Smooth muscle cell (in vitro differentiated cells): ENCODE measurements at regions not wholly inside any gene's neighbourhood (a gene's known extent, or its start where the extent isn't known, plus 50 kb on each side); places are given as distances from the start of the nearest gene placed in this dataset.

ENCODE experiments used
- DNase-seq: peaks from one replicate; lab custom pipeline; 2025; ENCODE audit not compliant: unreplicated experiment; lab: John Stamatoyannopoulos, UW
- H2AFZ ChIP-seq: fragments of 200-600 bp; sonication (generic); 2 replicates; pipeline ENCODE4 v1.6.0; 2016; ENCODE audit warnings: antibody characterized with exemption, low read depth, mild to moderate bottlenecking
- H3F3A ChIP-seq: fragments of 200-600 bp; sonication (generic); 2 replicates; pipeline ENCODE4 v1.6.0; 2017; ENCODE audit warnings: antibody characterized with exemption, low read depth
- H3K27ac ChIP-seq: fragments of 200-600 bp; sonication (generic); 2 replicates; pipeline ENCODE4 v1.5.1; 2016; ENCODE audit warnings: low read depth, mild to moderate bottlenecking
- H3K27me3 ChIP-seq: fragments of 200-600 bp; sonication (generic); 2 replicates; pipeline ENCODE4 v1.6.1; 2016; ENCODE audit warnings: low read depth, mild to moderate bottlenecking
- H3K36me3 ChIP-seq: fragments of 200-600 bp; sonication (generic); 2 replicates; pipeline ENCODE4 v1.5.1; 2016; ENCODE audit warnings: low read depth
- H3K4me1 ChIP-seq: fragments of 200-600 bp; sonication (generic); 2 replicates; pipeline ENCODE4 v1.5.1; 2016; ENCODE audit warnings: low read depth
- H3K4me2 ChIP-seq: fragments of 200-600 bp; sonication (generic); 2 replicates; pipeline ENCODE4 v1.6.0; 2016; ENCODE audit warnings: mild to moderate bottlenecking
- H3K4me3 ChIP-seq: fragments of 200-600 bp; sonication (generic); 2 replicates; pipeline ENCODE4 v1.5.1; 2016; ENCODE audit warnings: mild to moderate bottlenecking
- H3K79me2 ChIP-seq: fragments of 200-600 bp; sonication (generic); 2 replicates; pipeline ENCODE4 v1.6.0; 2016; ENCODE audit warnings: low read depth, mild to moderate bottlenecking
- H3K9ac ChIP-seq: fragments of 200-600 bp; sonication (generic); 2 replicates; pipeline ENCODE4 v1.6.0; 2016; ENCODE audit warnings: low read depth
- H3K9me3 ChIP-seq: fragments of 200-600 bp; sonication (generic); replicated peaks from 2 replicates; pipeline ENCODE4 v1.5.1; 2016; ENCODE audit warnings: low read depth
- H4K20me1 ChIP-seq: fragments of 200-600 bp; sonication (generic); 2 replicates; pipeline ENCODE4 v1.6.0; 2016; ENCODE audit warnings: low read depth
- WGBS: methylation state at CpG from one replicate; pipeline ENCODE4 v1.1.7; 2016; ENCODE audit warnings: low lambda C conversion rate; 5-methylcytosine and 5-hydroxymethylcytosine counted together
- TF ChIP-seq, protein P1 (sequence below): fragments of 200-600 bp; sonication (generic); IDR thresholded peaks from 2 replicates; pipeline ENCODE4 v1.5.1; 2017; ENCODE audit warnings: borderline replicate concordance, mild to moderate bottlenecking, antibody characterized with exemption; ENCODE audit not compliant: insufficient read depth, poor library complexity, severe bottlenecking

GRCh38 chr4:72911316-72911715 is 158.2 kb downstream of the COX18 start:
- TF ChIP-seq, protein P1, sequence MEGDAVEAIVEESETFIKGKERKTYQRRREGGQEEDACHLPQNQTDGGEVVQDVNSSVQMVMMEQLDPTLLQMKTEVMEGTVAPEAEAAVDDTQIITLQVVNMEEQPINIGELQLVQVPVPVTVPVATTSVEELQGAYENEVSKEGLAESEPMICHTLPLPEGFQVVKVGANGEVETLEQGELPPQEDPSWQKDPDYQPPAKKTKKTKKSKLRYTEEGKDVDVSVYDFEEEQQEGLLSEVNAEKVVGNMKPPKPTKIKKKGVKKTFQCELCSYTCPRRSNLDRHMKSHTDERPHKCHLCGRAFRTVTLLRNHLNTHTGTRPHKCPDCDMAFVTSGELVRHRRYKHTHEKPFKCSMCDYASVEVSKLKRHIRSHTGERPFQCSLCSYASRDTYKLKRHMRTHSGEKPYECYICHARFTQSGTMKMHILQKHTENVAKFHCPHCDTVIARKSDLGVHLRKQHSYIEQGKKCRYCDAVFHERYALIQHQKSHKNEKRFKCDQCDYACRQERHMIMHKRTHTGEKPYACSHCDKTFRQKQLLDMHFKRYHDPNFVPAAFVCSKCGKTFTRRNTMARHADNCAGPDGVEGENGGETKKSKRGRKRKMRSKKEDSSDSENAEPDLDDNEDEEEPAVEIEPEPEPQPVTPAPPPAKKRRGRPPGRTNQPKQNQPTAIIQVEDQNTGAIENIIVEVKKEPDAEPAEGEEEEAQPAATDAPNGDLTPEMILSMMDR: no peak
- no peaks in the 10 kb centered on the region for H4K20me1 ChIP-seq
- H3F3A ChIP-seq: no peaks in the 10 kb centered on the region
- WGBS: 77% methylated on average over 5 of the region's 5 CpGs
- H3K9me3 ChIP-seq: no peaks in the 10 kb centered on the region
- H3K79me2 ChIP-seq: no peaks in the 10 kb centered on the region
- H3K36me3 ChIP-seq: no peaks in the 10 kb centered on the region
- DNase-seq: no peak
- no peak overlapping the region for H3K9ac ChIP-seq
- no peak overlapping the region for H3K27ac ChIP-seq
- no peaks in the 10 kb centered on the region for H3K4me1 ChIP-seq
- no peak overlapping the region for H3K4me2 ChIP-seq
- no peak overlapping the region for H2AFZ ChIP-seq
- no peak overlapping the region for H3K4me3 ChIP-seq
- H3K27me3 ChIP-seq: no peaks in the 10 kb centered on the region

DNA sequence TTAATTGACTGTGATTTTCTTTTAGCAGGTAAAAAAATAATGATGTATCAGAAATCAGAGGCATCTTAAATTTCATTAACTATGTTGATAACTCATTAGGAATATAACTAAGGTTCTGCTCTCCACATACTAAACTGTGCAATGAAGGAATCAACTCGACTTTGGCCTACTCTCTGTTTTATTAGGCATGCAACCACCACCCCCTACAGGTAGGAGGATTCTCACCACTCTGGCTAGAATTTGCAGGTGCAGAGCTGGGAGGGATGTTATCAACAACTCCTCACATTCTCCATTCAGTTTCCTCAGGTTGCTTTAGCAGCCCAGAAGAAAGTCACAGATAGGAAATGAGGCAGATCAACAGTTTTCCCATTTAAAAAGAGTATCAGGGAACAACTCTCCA is 160.1 kb downstream of the COX18 start:
- H3K9me3 ChIP-seq: no peaks in the 10 kb centered on the region
- H3K9ac ChIP-seq: no peak overlapping the region
- TF ChIP-seq, protein P1: peak; percentile 35
- H3K4me3 ChIP-seq: no peak overlapping the region
- H3K27me3 ChIP-seq: no peaks in the 10 kb centered on the region
- H3K4me1 ChIP-seq: no peaks in the 10 kb centered on the region
- H3K79me2 ChIP-seq: no peaks in the 10 kb centered on the region
- no peaks in the 10 kb centered on the region for H3K36me3 ChIP-seq
- 12% methylated on average over 1 of the region's 1 CpG for WGBS
- H3K4me2 ChIP-seq: no peak overlapping the region
- H4K20me1 ChIP-seq: no peaks in the 10 kb centered on the region
- no peak for DNase-seq
- no peak overlapping the region for H2AFZ ChIP-seq
- no peaks in the 10 kb centered on the region for H3F3A ChIP-seq
- H3K27ac ChIP-seq: no peak overlapping the region

DNA sequence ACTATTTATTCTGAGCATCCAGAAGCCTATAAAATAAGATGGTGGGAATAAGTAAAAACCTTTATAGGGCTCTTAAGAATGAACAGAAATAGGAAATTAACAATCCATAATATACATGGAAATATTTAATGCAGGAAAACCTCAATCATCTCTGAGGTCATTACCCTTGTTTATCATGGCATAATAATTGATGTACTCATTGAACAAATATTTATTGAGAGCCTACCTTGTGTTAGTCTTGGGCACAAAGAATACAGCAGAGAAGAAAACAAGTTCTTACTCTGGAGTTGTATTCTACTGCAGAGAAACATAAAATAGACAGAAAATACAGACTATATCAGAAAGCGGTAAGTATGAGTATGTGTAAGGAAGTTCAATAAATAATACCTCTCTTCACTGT is 167.2 kb downstream of the COX18 start:
- no peak overlapping the region for H2AFZ ChIP-seq
- H3K27me3 ChIP-seq: no peaks in the 10 kb centered on the region
- no peak overlapping the region for H3K9ac ChIP-seq
- TF ChIP-seq, protein P1: no peak
- H3K27ac ChIP-seq: no peak overlapping the region
- no peak for DNase-seq
- WGBS: 53% methylated on average over 1 of the region's 1 CpG
- no peaks in the 10 kb centered on the region for H3K9me3 ChIP-seq
- H3F3A ChIP-seq: no peaks in the 10 kb centered on the region
- no peak overlapping the region for H3K4me2 ChIP-seq
- no peaks in the 10 kb centered on the region for H4K20me1 ChIP-seq
- H3K4me3 ChIP-seq: no peak overlapping the region
- H3K36me3 ChIP-seq: no peaks in the 10 kb centered on the region
- no peaks in the 10 kb centered on the region for H3K4me1 ChIP-seq
- no peaks in the 10 kb centered on the region for H3K79me2 ChIP-seq

GRCh38 chr4:72901553-72901952 is 168.0 kb downstream of the COX18 start:
- no peaks in the 10 kb centered on the region for H3K79me2 ChIP-seq
- 73% methylated on average over 2 of the region's 2 CpGs for whole genome bisulfite sequencing
- no peaks in the 10 kb centered on the region for H3K36me3 ChIP-seq
- TF ChIP-seq, protein P1: no peak
- no peak overlapping the region for H3K4me2 ChIP-seq
- no peak overlapping the region for H3K4me3 ChIP-seq
- H3K9me3 ChIP-seq: no peaks in the 10 kb centered on the region
- DNase-seq: no peak
- H3K27me3 ChIP-seq: no peaks in the 10 kb centered on the region
- peaks cover 3% of the 10 kb centered on the region for H3K4me1 ChIP-seq
- H2AFZ ChIP-seq: no peak overlapping the region
- no peaks in the 10 kb centered on the region for H4K20me1 ChIP-seq
- no peaks in the 10 kb centered on the region for H3F3A ChIP-seq
- no peak overlapping the region for H3K27ac ChIP-seq
- no peak overlapping the region for H3K9ac ChIP-seq
